HG03095 (cell line): ENCODE measurements at regions not wholly inside any gene's neighbourhood (a gene's known extent, or its start where the extent isn't known, plus 50 kb on each side); places are given as distances from the start of the nearest gene placed in this dataset.

ENCODE experiments used
- ATAC-seq: cut with Tn5 transposase; IDR thresholded peaks from one replicate; pipeline ENCODE4 v1.9.1; 2021; ENCODE audit warnings: moderate library complexity; ENCODE audit not compliant: unreplicated experiment

DNA sequence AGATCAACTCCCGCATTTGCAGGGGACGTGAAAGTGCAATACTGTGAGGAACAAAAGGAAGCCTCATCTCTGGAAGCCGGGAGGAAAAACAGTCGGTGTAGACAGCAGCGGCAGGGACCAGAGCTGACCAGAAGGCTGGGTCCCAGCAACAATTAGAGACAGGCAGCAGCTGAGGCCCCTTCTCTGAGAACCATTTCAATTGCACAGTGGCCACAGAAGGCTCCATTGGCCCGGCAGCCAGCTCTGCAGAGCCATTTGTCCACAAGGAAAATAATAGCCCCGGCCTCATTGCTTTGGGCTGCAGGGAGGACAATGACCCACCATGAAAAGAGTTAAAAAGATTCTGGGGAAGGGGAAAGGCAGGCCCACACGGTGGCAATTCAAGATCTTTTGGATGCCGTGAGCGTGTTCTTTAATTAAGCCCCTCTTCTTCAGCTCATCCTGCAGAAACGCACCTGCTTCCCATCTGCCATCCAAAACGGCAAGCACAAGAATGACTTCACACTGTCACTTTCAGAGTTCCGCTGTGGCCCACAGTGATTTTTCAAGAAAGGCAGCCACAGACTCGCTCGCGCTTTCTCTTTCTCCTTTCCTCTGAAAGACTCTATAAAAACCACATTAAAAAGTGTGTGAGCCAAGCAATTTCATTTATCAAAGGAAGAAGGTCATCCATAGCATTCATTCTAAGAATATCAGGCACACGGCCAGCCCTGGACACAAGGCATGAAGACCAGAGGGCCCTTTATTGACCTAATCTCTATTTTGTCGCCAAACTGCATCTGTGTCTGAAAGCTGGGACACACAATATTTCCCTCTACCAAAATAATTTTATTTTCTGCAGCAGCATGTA, 293.6 kb downstream of the SOX11 start:
- ATAC-seq = no peak

DNA sequence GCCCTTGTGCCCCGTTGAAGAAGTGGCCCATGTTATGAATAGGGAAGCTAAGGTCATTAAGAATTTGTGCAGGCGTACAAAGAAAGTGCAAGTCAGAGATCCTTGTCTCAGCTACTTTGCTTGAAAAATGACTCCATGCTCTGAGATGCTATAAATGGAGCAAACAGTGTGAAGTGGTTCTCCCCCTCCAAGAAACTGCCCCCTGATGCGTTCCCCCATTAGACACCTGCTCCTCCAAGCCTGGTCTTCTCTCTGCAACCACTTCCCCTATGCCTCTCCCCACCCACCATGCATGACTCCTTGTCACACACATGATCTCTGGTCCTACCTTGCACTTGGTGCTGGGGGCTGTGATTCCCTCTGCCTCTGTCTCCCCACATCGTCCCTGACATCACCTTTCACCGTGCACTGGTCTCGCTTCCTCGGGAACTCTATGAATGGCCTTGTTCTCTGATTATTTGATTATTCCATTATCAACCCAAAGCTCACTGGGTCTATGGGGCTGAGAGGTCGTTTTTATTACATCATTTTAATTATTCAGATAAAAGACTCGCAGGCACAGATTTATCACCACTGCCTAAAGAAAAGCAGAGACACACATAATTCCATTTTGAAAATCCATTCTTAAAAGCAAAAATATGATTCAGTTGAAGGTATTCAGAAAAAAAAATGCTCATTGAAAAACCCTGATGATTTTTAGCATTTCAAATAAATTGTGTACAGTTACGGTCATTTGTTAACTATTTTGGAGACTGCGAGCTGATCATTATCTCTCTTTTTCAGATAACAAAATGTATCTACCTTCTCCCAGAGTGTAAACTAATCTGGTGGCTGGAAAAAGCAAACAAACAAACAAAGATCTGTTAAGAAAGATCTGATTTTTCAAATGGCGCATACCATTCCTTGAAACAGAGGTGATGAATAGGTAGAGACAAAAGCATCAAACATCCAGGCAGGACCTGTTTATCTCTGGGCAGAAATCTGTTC, 294.9 kb downstream of the SOX11 start:
- no peak for ATAC-seq

DNA sequence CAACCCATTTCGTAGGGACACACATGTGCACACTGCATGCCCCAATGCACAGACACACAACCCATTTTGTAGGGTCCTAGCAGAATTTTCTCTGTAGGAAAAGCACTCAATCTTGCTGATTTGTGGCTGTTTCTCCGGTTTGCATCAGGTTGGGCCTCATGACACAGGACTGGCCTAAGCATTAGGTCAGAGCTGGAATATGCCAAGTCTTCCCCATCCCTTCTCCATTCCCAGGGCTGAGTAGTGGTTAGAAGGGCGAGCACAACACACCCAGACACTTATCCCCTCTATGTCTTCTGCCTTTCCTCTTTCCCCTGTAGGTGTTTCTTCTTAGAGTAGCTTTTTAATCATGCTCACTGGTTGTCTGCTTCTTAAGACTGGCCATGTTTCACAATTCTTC, 295.9 kb downstream of the SOX11 start:
- ATAC-seq = no peak

DNA sequence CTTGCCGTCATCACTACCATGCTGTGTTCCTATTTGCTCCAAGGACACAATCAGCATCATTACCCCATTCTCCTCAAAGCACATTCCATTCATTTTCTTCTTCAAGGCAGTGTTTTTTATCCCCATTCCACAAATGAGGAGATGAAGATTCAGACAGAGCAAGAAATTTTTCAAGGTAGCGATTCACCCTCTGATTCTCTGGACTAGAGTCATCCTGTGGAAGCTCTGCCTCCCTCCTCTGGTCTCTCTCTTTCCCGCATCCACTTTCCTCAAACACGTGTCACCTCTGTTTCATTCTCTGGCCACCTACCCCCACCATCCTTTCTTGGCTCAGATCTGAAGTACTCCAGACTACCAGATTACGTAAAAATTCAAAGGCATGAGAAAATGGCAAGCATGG, 297.9 kb downstream of the SOX11 start:
- ATAC-seq = no peak

DNA sequence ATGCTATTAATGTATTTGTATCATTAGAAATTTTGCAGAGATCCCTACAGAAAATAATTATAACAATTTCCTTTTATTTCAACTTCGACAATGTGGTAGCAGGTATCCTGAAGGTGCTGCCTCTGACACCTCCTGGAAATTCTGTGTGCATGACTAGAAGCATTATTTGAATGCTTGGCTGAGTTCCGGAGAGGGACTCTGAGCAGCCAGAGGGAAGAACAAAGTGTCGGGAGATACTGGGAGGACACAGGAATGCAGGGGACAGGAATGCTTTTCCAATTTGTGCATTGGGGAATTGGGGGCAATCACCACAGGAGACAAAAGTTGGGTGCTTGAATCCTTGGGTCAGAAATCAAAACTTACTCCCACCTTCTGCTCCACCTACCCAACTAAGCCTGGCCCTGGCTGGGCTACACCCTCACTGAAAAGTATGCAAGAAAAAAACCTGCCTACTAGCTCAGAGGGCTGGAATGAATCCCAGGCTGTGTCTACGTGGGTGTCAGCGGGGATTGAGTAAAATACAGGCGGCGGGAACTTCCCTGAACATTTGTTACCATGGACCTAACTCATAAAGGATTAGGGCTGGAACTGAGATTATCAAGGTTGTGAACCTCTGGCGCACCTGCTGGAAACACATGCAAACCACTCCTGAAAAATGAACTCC, 299.3 kb downstream of the SOX11 start:
- ATAC-seq = no peak

DNA sequence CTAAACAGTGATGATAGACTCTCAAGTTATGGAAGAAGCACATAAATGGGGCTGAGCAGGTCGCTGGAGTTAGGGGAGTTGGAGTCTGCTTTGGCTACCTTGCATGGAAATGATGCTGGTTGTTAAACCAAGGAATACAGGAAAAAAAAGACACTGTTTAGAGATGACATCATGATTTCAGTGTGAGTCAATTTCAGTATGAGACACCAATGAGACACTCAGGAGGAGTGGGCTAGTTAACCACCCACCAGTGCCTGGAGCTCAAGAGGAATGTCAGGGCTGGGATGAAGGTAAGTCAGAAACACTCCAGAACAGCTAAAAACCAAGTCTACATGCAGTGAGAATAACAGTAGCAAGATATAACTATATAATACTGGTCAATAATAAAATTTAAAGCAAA, 303.6 kb downstream of the SOX11 start:
- ATAC-seq = no peak

DNA sequence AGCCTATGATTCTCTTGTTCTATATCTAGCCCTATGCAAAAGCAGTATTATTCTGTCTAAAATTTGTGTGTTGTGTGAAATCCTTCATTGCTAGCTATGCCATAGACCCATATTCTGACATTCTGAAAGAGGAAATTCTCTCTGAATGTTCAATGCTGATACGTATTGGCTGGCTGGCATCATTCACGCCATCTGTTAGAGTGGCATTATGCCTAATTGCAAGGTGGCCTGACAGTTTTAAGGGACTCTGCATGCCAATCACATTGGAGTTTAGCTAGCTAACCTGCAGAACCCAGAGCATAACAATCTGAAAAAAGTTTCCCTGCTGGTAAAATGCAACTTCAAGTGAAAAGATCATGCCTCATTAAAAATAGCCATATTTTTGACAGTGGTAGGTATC, 316.0 kb downstream of the SOX11 start:
- ATAC-seq = no peak

DNA sequence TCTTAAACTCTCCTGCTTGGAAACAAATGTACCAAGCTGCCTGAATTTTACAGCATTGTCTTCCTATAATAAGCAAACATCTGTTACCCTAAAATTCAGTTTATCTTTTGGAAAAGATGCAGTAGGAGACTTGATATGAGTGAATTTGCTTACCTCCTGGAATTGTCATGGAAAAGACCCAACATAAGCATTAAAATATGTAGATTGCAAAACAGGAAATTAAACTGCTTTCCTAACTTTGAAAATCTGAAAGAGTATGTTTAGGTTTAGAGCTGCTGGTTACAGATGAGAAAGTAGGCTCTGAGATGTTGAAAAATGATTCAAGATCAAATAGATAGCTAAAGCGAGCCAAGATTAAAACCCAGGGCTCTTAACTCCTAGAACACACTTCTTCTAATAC, 316.5 kb downstream of the SOX11 start:
- ATAC-seq = no peak

DNA sequence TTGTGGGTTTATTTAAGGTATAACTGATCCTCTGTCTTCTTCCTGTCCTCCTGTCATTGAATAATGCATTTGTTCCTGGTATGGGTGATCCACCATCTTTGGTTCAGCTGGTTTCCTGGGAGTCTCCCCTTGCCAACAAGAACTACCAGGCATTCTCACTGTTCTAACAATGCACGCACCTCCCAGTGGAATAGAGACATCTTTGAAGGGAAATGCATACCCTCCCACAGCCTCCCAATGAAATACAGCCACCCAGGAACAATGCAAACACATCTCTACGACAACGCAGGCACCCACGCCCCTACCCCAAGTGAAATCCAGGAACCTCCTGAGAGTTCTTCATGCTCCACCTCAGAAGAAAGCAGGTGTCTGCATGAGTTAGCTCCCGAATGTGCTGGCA, 318.0 kb downstream of the SOX11 start:
- ATAC-seq = no peak

DNA sequence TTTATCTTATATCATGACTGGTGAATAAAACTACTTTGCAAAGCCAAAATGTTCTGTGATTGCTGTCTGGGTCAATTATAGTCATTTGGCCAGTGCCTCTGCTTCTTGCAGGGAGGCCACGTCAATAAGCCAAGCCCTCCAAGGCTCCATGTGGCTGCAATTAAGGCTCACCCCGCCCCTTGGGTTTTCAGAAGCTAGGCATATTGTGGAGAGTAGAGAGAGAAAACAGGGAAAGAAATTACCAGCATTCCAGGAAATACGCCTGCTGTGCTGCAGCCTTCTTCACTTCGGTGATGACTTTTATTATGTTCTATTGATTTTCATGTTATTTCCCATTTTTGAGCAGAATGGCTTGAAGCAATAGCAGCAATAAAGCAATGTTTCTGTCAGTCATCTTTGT, 319.7 kb downstream of the SOX11 start:
- ATAC-seq = no peak

DNA sequence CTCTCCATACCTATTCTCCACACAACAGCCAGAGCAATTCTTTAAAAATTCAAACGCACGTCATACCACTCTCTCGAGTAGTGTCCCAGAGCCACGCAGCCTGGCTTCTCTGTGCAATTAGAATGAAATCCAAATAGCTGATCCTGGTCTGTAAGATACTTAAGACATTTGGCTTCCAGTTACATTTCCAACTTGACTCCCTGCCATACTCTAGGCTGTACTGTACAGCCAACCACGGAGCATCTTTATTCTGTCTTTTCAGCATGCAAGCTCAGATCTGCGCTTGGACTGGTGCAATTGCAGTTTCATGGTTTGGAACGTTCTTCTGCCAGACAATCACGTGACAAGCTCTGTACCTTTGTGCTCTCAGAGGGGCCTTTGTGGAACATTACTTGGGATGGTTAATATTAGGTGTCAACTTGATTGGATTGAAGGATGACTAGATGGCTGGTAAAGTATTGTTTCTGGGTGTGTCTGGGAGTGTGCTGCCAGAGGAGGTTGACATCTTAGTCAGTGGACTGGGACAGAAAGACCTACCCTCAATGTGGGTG, 325.6 kb downstream of the SOX11 start:
- ATAC-seq = no peak

DNA sequence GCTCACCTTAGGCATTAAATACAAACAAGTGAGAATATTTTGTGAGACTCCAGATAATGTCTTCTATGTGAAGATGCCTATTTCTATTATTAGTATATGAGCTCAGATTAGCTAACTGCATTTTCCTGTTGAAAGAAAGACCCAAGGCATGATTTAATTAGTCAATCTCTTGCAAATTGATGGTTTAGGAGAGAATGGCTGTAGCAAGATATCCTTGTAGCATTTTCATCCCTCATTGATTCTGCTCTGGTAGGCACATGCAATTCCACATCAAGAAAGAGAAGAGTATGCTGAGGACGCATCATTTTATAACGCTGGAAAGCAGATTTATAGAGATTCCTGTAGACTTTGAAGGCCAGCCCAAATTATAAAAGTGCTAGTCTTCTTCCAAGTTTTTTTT, 332.0 kb downstream of the SOX11 start:
- no peak for ATAC-seq

DNA sequence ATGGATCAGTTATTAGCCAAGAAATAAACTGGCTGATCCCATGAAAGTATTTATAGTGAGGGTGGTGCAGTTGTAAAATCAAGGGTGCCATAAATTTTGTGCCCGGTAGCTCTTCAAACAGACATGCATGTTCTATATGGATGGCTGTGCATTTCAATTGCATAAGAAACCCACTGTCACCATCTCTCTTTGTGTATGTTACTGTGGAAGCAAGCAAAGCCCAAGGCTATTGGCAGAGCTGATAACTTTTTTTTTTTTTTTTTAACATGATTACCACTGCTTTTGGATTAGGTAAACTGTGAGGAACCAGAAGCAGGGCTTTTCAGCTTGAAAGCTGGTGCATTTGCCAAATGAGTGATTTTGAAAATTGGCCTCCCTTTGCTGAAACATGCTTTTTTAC, 332.6 kb downstream of the SOX11 start:
- no peak for ATAC-seq

DNA sequence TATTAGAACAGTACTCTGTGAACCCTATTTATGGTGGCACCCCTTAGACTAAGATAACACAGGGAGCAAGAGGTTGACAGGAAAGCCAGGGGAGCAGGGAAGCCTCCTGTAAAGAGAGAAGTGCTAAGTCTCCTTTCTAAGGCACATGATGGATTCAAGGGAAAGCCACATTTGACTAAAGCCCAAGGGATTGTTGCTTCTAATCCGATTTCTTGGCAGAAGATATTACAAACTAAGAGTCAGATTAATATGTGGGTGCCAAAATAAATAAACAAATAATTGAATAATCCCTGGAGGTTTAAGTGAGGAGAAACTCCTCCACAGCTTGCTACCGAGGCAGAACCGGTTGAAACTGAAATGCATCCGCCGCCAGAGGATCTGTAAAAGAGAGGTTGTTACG, 333.2 kb downstream of the SOX11 start:
- ATAC-seq = no peak

DNA sequence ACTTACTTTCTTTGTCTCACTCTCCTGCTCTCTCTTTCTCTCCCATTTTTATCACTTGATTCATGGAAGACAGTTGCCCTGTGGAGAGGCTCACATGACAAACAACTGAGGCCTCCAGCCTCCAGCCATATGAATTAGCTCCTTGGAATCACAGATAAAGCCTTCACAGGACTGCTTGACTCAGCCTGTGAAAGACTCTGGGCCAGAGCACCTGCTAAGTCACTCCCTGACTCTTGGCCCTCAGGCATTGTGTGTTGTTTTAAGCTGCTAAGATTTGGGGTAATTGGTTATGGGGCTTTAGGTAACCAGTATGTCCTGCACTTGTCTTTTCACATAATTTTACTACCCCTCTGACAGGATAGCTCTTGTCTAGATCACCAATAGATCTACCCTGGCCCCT, 334.9 kb downstream of the SOX11 start:
- ATAC-seq = no peak

DNA sequence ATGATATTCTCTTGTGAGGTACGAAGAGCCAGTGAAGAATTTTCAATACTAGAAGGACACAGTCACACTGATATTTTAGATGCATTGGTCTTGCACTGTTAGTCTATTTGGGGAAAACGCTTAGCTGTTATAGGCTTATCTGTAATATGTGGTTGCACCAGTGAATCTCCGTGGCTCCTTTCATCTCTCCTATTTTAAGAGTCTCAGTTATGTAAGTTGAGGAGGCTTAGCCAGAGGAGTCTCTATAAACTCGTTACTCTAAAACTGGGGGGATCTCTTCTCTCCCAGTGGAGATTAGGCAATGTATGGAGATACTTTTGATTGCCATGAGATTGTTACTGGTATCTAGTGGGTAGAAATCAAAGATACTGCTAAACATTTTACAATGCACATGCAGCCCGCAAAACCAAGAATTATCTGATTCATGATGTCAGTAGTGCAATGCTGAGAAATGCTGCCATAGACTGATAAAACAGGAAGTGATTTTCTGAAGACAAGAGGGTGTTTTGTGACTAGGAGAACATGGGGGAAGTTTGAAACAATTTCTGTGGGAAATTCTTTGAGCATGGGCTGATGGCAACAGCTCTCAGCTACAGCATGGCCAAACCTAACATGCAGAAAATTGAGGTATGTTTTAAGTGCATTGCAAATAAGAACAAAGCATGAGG, 339.1 kb downstream of the SOX11 start:
- ATAC-seq = no peak

DNA sequence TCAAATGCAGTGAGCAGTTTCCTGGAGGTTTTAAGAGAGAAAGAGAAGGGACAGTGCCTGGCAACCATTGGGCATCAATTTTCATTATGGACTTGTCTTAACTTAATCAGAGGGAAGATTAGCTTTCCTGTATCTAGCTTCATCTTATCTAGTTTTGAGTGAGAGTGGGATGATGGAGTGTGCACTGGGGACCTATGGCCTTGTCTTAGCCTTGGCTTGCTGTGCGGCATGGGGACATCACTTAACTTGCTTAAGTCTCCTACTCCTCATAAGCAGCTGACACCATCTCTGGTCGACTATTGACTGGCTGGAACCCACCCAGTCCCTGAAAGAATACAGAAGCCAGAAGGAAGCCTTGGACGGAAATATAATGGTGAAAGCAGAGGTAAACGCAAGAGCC, 344.0 kb downstream of the SOX11 start:
- no peak for ATAC-seq

DNA sequence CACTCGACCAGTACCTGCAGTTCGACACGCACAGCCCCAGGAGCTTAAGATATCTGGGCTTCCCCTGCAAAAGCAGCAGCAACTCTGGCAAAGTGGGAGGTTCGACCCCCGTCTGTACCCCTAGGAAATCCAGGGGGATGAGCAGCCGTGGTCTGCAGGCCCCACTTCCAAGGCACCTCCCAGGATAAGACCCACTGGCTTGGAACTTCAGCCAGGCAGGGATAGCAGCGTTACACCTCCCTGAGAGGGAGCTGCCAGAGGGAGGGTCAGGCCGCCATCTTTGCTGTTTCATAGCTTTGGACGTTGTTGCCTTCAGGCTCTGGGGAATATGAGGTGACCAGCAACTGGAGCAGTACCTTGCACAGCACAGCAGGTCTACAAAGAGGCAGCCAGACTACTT, 351.1 kb downstream of the SOX11 start:
- ATAC-seq = no peak

DNA sequence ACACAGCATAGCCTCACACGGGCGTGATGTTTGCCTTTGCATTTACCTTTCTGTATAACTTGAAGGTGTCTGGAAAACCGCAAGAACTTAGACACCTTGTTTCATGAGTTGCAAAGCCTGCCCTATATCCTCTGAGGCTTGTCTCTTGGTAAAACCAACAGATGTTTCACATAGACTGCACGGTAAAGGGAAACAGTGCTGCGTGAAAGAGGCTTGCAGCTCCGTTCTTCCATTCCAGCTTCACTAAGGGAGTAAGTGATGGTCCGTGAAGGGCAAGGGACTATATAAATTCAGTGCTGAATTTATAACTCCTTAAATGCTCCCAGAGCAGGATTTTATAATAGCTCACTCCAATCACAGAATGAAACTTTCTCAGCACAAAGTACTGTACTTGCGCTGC, 360.5 kb downstream of the SOX11 start:
- ATAC-seq = no peak

DNA sequence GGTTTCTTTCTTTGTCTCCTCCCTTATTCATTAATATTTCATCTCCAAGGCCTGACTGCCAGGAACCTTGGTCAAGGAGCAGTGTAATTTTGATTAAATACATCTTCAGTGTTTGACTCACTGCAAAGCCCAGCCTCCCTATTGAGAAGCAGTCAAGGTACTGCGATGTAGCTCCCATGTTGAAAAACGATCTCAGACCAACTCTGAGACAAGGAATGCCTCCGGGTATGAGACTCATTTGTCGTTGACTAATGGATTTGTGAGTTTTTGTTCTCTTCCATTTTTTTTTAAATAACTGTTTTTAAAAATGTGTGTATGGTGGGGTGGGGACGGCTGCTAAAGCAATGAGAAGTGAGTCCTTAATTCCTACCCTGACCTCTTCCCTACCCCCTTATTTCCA, 361.6 kb downstream of the SOX11 start:
- ATAC-seq = no peak
